HEK293 (cell line): ENCODE measurements at regions not wholly inside any gene's neighbourhood (a gene's known extent, or its start where the extent isn't known, plus 50 kb on each side); places are given as distances from the start of the nearest gene placed in this dataset.

Experiments used
- CTCF ChIA-PET: fragments of 350-600 bp; formaldehyde crosslinking; extraction: SDS; loops from one replicate; lab custom pipeline; 2021; ENCODE audit warnings: antibody characterized with exemption; lab: Yijun Ruan, JAX
- POLR2A ChIA-PET: fragments of 300-600 bp; formaldehyde crosslinking; extraction: SDS; loops from one replicate; lab custom pipeline; 2020; ENCODE audit warnings: antibody characterized with exemption, inconsistent platforms; lab: Yijun Ruan, JAX
- H3K27ac ChIP-seq: fragments of 200-500 bp; sonication (Bioruptor generic); 2 replicates; pipeline ENCODE4 v1.5.1; 2014; ENCODE audit warnings: low read depth, low read length, control low read depth, inconsistent platforms; ENCODE audit errors: extremely low read depth
- H3K36me3 ChIP-seq, 2 experiments: fragments of 200-500 bp in 1 of 2; sonication (Bioruptor generic) in 1 of 2; 1 replicate in 1 of 2; 2 replicates in 1 of 2; pipeline ENCODE4 v1.5.1; 2014 to 2017; ENCODE audit warnings: inconsistent platforms in 2 of 2, low read length in 2 of 2; ENCODE audit not compliant: control insufficient read depth in 2 of 2, insufficient read depth in 1 of 2
- H3K4me1 ChIP-seq: fragments of 200-500 bp; sonication (Bioruptor generic); 2 replicates; pipeline ENCODE4 v1.5.1; 2014; ENCODE audit warnings: mild to moderate bottlenecking, low read length, inconsistent platforms; ENCODE audit not compliant: control insufficient read depth, insufficient read depth
- H3K4me3 ChIP-seq: 2 replicates; pipeline ENCODE4 v1.5.1; 2011; ENCODE audit warnings: low read depth, mild to moderate bottlenecking, control low read depth, low read length, moderate library complexity
- H3K9me3 ChIP-seq: fragments of 200-500 bp; sonication (Bioruptor generic); 2 replicates; pipeline ENCODE4 v1.5.1; 2014; ENCODE audit warnings: low read depth, low read length, inconsistent platforms; ENCODE audit not compliant: control insufficient read depth, insufficient read depth
- BCL11B ChIP-seq: fragments of 450-650 bp; formaldehyde crosslinking; IDR thresholded peaks from 2 replicates; pipeline ENCODE4 v1.5.1; 2016; ENCODE audit warnings: low read depth, missing biosample characterization, missing genetic modification characterization
- GFI1B ChIP-seq: fragments of 450-650 bp; formaldehyde crosslinking; IDR thresholded peaks from 2 replicates; pipeline ENCODE4 v1.5.1; 2016; ENCODE audit warnings: missing biosample characterization, missing genetic modification characterization
- GLI4 ChIP-seq: fragments of 450-650 bp; formaldehyde crosslinking; IDR thresholded peaks from 2 replicates; pipeline ENCODE4 v1.5.1; 2016; ENCODE audit warnings: missing biosample characterization, missing genetic modification characterization
- GLIS1 ChIP-seq: fragments of 450-650 bp; formaldehyde crosslinking; IDR thresholded peaks from 2 replicates; pipeline ENCODE4 v1.5.1; 2016; ENCODE audit warnings: missing biosample characterization, missing genetic modification characterization
- GLIS2 ChIP-seq: fragments of 450-650 bp; formaldehyde crosslinking; IDR thresholded peaks from 2 replicates; pipeline ENCODE4 v1.5.1; 2016; ENCODE audit warnings: missing biosample characterization, missing genetic modification characterization
- MZF1 ChIP-seq: fragments of 450-650 bp; formaldehyde crosslinking; IDR thresholded peaks from 2 replicates; pipeline ENCODE4 v1.5.1; 2017; ENCODE audit warnings: missing biosample characterization, missing genetic modification characterization, borderline replicate concordance
- PRDM10 ChIP-seq: fragments of 450-650 bp; formaldehyde crosslinking; IDR thresholded peaks from 2 replicates; pipeline ENCODE4 v1.5.1; 2016; ENCODE audit warnings: missing biosample characterization, missing genetic modification characterization
- REPIN1 ChIP-seq: fragments of 450-650 bp; formaldehyde crosslinking; IDR thresholded peaks from 2 replicates; pipeline ENCODE4 v1.5.1; 2017; ENCODE audit warnings: missing biosample characterization, missing genetic modification characterization, low read depth
- SALL2 ChIP-seq: fragments of 450-650 bp; formaldehyde crosslinking; IDR thresholded peaks from 2 replicates; pipeline ENCODE4 v1.5.0; 2017; ENCODE audit warnings: missing biosample characterization, mild to moderate bottlenecking, missing genetic modification characterization, borderline replicate concordance
- SCRT2 ChIP-seq: fragments of 450-650 bp; formaldehyde crosslinking; IDR thresholded peaks from 2 replicates; pipeline ENCODE4 v1.5.1; 2016; ENCODE audit warnings: missing biosample characterization, missing genetic modification characterization
- SP3 ChIP-seq: fragments of 450-650 bp; formaldehyde crosslinking; IDR thresholded peaks from 2 replicates; pipeline ENCODE4 v1.5.1; 2016; ENCODE audit warnings: missing biosample characterization, missing genetic modification characterization
- YY2 ChIP-seq: fragments of 450-650 bp; formaldehyde crosslinking; IDR thresholded peaks from 2 replicates; pipeline ENCODE4 v1.5.1; 2016; ENCODE audit warnings: missing biosample characterization, missing genetic modification characterization
- ZIC2 ChIP-seq: fragments of 450-650 bp; formaldehyde crosslinking; IDR thresholded peaks from 2 replicates; pipeline ENCODE4 v1.5.1; 2016; ENCODE audit warnings: missing biosample characterization, missing genetic modification characterization
- ZNF121 ChIP-seq: fragments of 450-650 bp; formaldehyde crosslinking; IDR thresholded peaks from 2 replicates; pipeline ENCODE4 v1.5.1; 2016; ENCODE audit warnings: missing biosample characterization, missing genetic modification characterization
- ZNF132 ChIP-seq: fragments of 450-650 bp; formaldehyde crosslinking; IDR thresholded peaks from 2 replicates; pipeline ENCODE4 v1.5.1; 2017; ENCODE audit warnings: missing biosample characterization, missing genetic modification characterization, borderline replicate concordance
- ZNF23 ChIP-seq: fragments of 450-650 bp; formaldehyde crosslinking; IDR thresholded peaks from 2 replicates; pipeline ENCODE4 v1.5.1; 2016; ENCODE audit warnings: missing biosample characterization, missing genetic modification characterization, borderline replicate concordance
- ZNF280D ChIP-seq: fragments of 450-650 bp; formaldehyde crosslinking; IDR thresholded peaks from 2 replicates; pipeline ENCODE4 v1.5.1; 2016; ENCODE audit warnings: missing biosample characterization, missing genetic modification characterization
- ZNF341 ChIP-seq: fragments of 450-650 bp; formaldehyde crosslinking; IDR thresholded peaks from 2 replicates; pipeline ENCODE4; 2016; ENCODE audit warnings: low read depth, missing biosample characterization, missing genetic modification characterization
- ZNF501 ChIP-seq: fragments of 450-650 bp; formaldehyde crosslinking; IDR thresholded peaks from 2 replicates; pipeline ENCODE4 v1.5.1; 2016; ENCODE audit warnings: missing biosample characterization, missing genetic modification characterization
- ZNF585B ChIP-seq: fragments of 450-650 bp; formaldehyde crosslinking; IDR thresholded peaks from 2 replicates; pipeline ENCODE4 v1.5.1; 2016; ENCODE audit warnings: missing biosample characterization, missing genetic modification characterization
- ZNF600 ChIP-seq: fragments of 450-650 bp; formaldehyde crosslinking; IDR thresholded peaks from 2 replicates; pipeline ENCODE4 v1.5.1; 2016; ENCODE audit warnings: missing biosample characterization, missing genetic modification characterization
- ZNF624 ChIP-seq: fragments of 450-650 bp; formaldehyde crosslinking; IDR thresholded peaks from 2 replicates; pipeline ENCODE4 v1.5.1; 2017; ENCODE audit warnings: missing biosample characterization, missing genetic modification characterization
- ZNF704 ChIP-seq: fragments of 450-650 bp; formaldehyde crosslinking; IDR thresholded peaks from 2 replicates; pipeline ENCODE4 v1.5.1; 2016; ENCODE audit warnings: missing biosample characterization, missing genetic modification characterization
- ZNF792 ChIP-seq: fragments of 450-650 bp; formaldehyde crosslinking; IDR thresholded peaks from 2 replicates; pipeline ENCODE4 v1.5.1; 2016; ENCODE audit warnings: missing biosample characterization, missing genetic modification characterization
- ZSCAN16 ChIP-seq: fragments of 450-650 bp; formaldehyde crosslinking; IDR thresholded peaks from 2 replicates; pipeline ENCODE4 v1.5.1; 2016; ENCODE audit warnings: missing biosample characterization, missing genetic modification characterization
- ZXDB ChIP-seq: fragments of 450-650 bp; formaldehyde crosslinking; IDR thresholded peaks from 2 replicates; pipeline ENCODE4 v1.5.1; 2016; ENCODE audit warnings: missing biosample characterization, missing genetic modification characterization

- Histone ChIP-seq H3K4me1 (no peaks in the 10 kb centered on the region), H3K9me3 (no peaks in the 10 kb centered on the region), H3K27ac (no peak overlapping the region), H3K36me3 (no peaks in the 10 kb centered on the region), H3K4me3 (no peak overlapping the region)
- POLR2A ChIA-PET = no interaction called here
- TF ChIP-seq GLIS2 = no peak
- TF ChIP-seq ZNF600 = no peak
- no peak for TF ChIP-seq ZNF501 (tag by site-specific recombination)
- no peak for TF ChIP-seq ZNF23 (tag by site-specific recombination)
- TF ChIP-seq ZNF121 (tag by site-specific recombination) = no peak
- no peak for TF ChIP-seq REPIN1 (tag by site-specific recombination)
- no peak for TF ChIP-seq ZXDB (tag by site-specific recombination)
- no peak for TF ChIP-seq SALL2
- CTCF ChIA-PET = interaction anchor here (1.6 kb wide), 1 partner anchor 127 kb away, joined by 6 read pairs; no protein-coding TSS in a partner anchor
These were observed 108.4 kb downstream of the ADRA2C start for GRCh38 chr4:3874525-3875110.

- CTCF ChIA-PET = interaction anchor here (0.7 to 1.6 kb wide), 2 partner anchors 128 to 232 kb away, joined by 3 to 6 read pairs; no protein-coding TSS in a partner anchor
- H3K9me3 ChIP-seq = no peaks in the 10 kb centered on the region
- TF ChIP-seq YY2 (tag by site-specific recombination) (no peak), ZIC2 (tag by site-specific recombination) (no peak), MZF1 (tag by site-specific recombination) (no peak), ZNF280D (no peak), BCL11B (tag by site-specific recombination) (no peak), ZNF23 (tag by site-specific recombination) (no peak), SP3 (tag by site-specific recombination) (no peak), ZNF341 (no peak), ZNF704 (tag by site-specific recombination) (no peak), GLI4 (tag by site-specific recombination) (no peak), ZNF132 (no peak), GFI1B (tag by site-specific recombination) (no peak), ZSCAN16 (tag by site-specific recombination) (no peak), ZNF585B (no peak), GLIS1 (tag by site-specific recombination) (no peak), PRDM10 (no peak), SCRT2 (tag by site-specific recombination) (no peak), ZNF624 (tag by site-specific recombination) (no peak), ZNF792 (no peak)
- H3K27ac ChIP-seq = no peak overlapping the region
- H3K36me3 ChIP-seq = no peaks in the 10 kb centered on the region
- no peaks in the 10 kb centered on the region for H3K4me1 ChIP-seq
- POLR2A ChIA-PET = interaction anchor here (0.7 kb wide), 1 partner anchor 685 kb away, joined by 3 read pairs; no protein-coding TSS in a partner anchor
- no peak overlapping the region for H3K4me3 ChIP-seq
These were observed 109.3 kb downstream of the ADRA2C start for GRCh38 chr4:3875466-3875865.
